ENCODE measurements at regions not wholly inside any gene's neighbourhood (a gene's known extent, or its start where the extent isn't known, plus 50 kb on each side); places are given as distances from the start of the nearest gene placed in this dataset.

DNA sequence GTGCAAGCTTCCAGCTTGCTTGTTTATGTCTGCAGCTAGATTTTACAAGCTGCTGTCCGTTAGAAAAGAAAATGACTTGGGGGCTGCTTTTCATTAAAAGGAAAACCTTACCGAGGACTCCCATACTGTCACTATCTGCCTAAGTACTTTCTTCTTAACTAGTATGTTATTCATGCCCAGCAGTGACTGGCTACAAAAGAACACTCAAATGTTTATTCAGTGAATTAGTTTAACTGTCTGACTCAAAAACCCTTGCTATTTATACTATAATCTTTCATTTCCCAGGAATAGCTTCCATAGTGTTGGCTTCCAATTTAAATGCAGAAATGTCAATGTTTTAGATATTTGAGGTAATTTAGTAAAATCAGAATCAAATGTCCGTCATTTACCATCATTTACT, 164.9 kb downstream of the DTHD1 start:
- no peak overlapping the region for H3K27ac Mint-ChIP-seq
- no peaks in the 10 kb centered on the region for H3K9me3 Mint-ChIP-seq
- ATAC-seq (no peak), DNase-seq (no peak)
- no peaks in the 10 kb centered on the region for H3K36me3 Mint-ChIP-seq
- no peak overlapping the region for H3K4me3 Mint-ChIP-seq
- peaks cover 5 to 28% (median 16%) of the 10 kb centered on the region in 5 donors for H3K27me3 Mint-ChIP-seq
- no peaks in the 10 kb centered on the region for H3K4me1 Mint-ChIP-seq
- POLR2A ChIA-PET, result no interaction called here

- H3K27me3 Mint-ChIP-seq, result peaks cover 0 to 7% (median 5%) of the 10 kb centered on the region in 5 donors
- peaks cover 0 to 6% (median 0%) of the 10 kb centered on the region in 9 donors for H3K9me3 Mint-ChIP-seq
- peaks cover 0 to 1% (median 0%) of the 10 kb centered on the region in 3 donors for H3K36me3 Mint-ChIP-seq
- H3K4me1 Mint-ChIP-seq, result no peaks in the 10 kb centered on the region
- DNase-seq (no peak), ATAC-seq (no peak)
- POLR2A ChIA-PET, result no interaction called here
- H3K4me3 Mint-ChIP-seq, result no peak overlapping the region
- H3K27ac Mint-ChIP-seq, result no peak overlapping the region
Measured at GRCh38 chr4:36461344-36461743, 179.9 kb downstream of the DTHD1 start.

GRCh38 chr4:36467670-36468069, 186.3 kb downstream of the DTHD1 start:
- Mint-ChIP-seq H3K36me3 (no peaks in the 10 kb centered on the region), H3K27ac (no peak overlapping the region), H3K9me3 (no peaks in the 10 kb centered on the region), H3K27me3 (peaks cover 5 to 28% (median 11%) of the 10 kb centered on the region in 5 donors), H3K4me3 (no peak overlapping the region), H3K4me1 (no peaks in the 10 kb centered on the region)
- DNase-seq (no peak), ATAC-seq (no peak)
- POLR2A ChIA-PET, result no interaction called here

DNA sequence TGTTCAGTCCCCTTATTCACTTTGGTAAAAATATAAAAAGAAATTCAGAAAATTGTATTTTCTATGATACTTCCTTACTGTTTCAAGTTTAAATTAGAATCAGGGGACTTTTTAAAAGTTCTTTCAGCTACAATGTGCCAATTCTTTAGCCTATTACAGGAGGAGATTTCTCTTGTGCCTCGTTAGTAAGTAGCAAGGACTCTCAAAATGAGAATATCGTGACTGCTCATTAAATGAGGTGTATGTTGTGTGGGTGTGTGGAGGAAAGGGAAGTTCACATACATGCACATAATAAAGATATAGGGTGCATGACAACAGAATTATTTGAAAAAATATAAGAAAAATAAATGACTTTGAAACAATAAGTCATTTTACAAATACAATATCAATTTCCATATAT, 190.5 kb downstream of the DTHD1 start:
- POLR2A ChIA-PET, result no interaction called here
- H3K36me3 Mint-ChIP-seq, result no peaks in the 10 kb centered on the region
- ATAC-seq (no peak), DNase-seq (no peak)
- no peak overlapping the region for H3K27ac Mint-ChIP-seq
- H3K4me1 Mint-ChIP-seq, result no peaks in the 10 kb centered on the region
- H3K9me3 Mint-ChIP-seq, result no peaks in the 10 kb centered on the region
- H3K27me3 Mint-ChIP-seq, result peaks cover 2 to 33% (median 9%) of the 10 kb centered on the region in 5 donors
- H3K4me3 Mint-ChIP-seq, result no peak overlapping the region

- Mint-ChIP-seq H3K9me3 (no peaks in the 10 kb centered on the region), H3K4me1 (no peaks in the 10 kb centered on the region), H3K27ac (no peak overlapping the region), H3K27me3 (peaks cover 5 to 24% (median 7%) of the 10 kb centered on the region in 5 donors), H3K4me3 (no peak overlapping the region), H3K36me3 (no peaks in the 10 kb centered on the region)
- DNase-seq (no peak), ATAC-seq (no peak)
- POLR2A ChIA-PET, result no interaction called here
Measured at GRCh38 chr4:36476135-36476534, 194.7 kb downstream of the DTHD1 start.

DNA sequence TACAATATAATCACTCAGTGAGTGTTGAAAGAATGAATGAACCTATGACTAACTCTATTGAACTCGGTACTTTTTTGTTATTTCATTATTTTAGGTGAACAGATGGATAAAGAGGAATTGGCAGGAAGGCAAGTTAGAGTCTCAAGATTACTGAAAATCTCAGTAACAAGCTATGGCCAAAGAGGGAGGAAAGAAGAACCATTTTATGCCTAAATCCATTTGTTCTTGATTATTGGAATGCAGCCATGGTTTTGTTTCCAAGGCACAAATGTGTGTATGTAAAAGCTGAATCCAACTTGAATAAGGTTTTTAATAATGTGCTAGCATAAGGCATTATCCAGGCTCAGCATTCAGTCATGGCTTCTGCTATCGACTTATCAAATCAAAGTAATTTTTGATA, 196.4 kb downstream of the DTHD1 start:
- H3K4me1 Mint-ChIP-seq, result no peaks in the 10 kb centered on the region
- no peak for ATAC-seq
- H3K27ac Mint-ChIP-seq, result no peak overlapping the region
- no peak for DNase-seq
- no peak overlapping the region for H3K4me3 Mint-ChIP-seq
- peaks cover 5 to 31% (median 10%) of the 10 kb centered on the region in 5 donors for H3K27me3 Mint-ChIP-seq
- H3K9me3 Mint-ChIP-seq, result no peaks in the 10 kb centered on the region
- POLR2A ChIA-PET, result no interaction called here
- no peaks in the 10 kb centered on the region for H3K36me3 Mint-ChIP-seq

- DNase-seq, result no peak
- H3K9me3 Mint-ChIP-seq, result peaks cover 0 to 8% (median 0%) of the 10 kb centered on the region in 9 donors
- peaks cover 1 to 12% (median 9%) of the 10 kb centered on the region in 5 donors for H3K27me3 Mint-ChIP-seq
- H3K27ac Mint-ChIP-seq, result no peak overlapping the region
- H3K4me3 Mint-ChIP-seq, result no peak overlapping the region
- ATAC-seq, result no peak
- H3K4me1 Mint-ChIP-seq, result no peaks in the 10 kb centered on the region
- POLR2A ChIA-PET, result no interaction called here
- no peaks in the 10 kb centered on the region for H3K36me3 Mint-ChIP-seq
Measured at GRCh38 chr4:36485885-36486284, 204.5 kb downstream of the DTHD1 start.

GRCh38 chr4:36489798-36490197, 208.4 kb downstream of the DTHD1 start:
- POLR2A ChIA-PET, result no interaction called here
- Mint-ChIP-seq H3K9me3 (peaks cover 0 to 8% (median 0%) of the 10 kb centered on the region in 9 donors), H3K27ac (no peak overlapping the region), H3K27me3 (peaks cover 0 to 4% (median 2%) of the 10 kb centered on the region in 5 donors), H3K36me3 (no peaks in the 10 kb centered on the region), H3K4me1 (no peaks in the 10 kb centered on the region), H3K4me3 (no peak overlapping the region)
- no peak for ATAC-seq
- DNase-seq, result no peak

- Mint-ChIP-seq H3K4me3 (no peak overlapping the region), H3K9me3 (peaks cover 0 to 5% (median 0%) of the 10 kb centered on the region in 9 donors), H3K4me1 (no peaks in the 10 kb centered on the region), H3K27ac (no peak overlapping the region), H3K36me3 (no peaks in the 10 kb centered on the region), H3K27me3 (peaks cover 0 to 4% (median 2%) of the 10 kb centered on the region in 5 donors)
- DNase-seq (no peak), ATAC-seq (no peak)
- POLR2A ChIA-PET, result no interaction called here
Measured at GRCh38 chr4:36492041-36492440, 210.6 kb downstream of the DTHD1 start.

GRCh38 chr4:36492590-36492989, 211.2 kb downstream of the DTHD1 start:
- no peaks in the 10 kb centered on the region for H3K4me1 Mint-ChIP-seq
- H3K27ac Mint-ChIP-seq, result no peak overlapping the region
- DNase-seq (no peak), ATAC-seq (no peak)
- no peak overlapping the region for H3K4me3 Mint-ChIP-seq
- H3K27me3 Mint-ChIP-seq, result peaks cover 0 to 4% (median 0%) of the 10 kb centered on the region in 5 donors
- peaks cover 0 to 2% (median 0%) of the 10 kb centered on the region in 9 donors for H3K9me3 Mint-ChIP-seq
- no peaks in the 10 kb centered on the region for H3K36me3 Mint-ChIP-seq
- POLR2A ChIA-PET, result no interaction called here

DNA sequence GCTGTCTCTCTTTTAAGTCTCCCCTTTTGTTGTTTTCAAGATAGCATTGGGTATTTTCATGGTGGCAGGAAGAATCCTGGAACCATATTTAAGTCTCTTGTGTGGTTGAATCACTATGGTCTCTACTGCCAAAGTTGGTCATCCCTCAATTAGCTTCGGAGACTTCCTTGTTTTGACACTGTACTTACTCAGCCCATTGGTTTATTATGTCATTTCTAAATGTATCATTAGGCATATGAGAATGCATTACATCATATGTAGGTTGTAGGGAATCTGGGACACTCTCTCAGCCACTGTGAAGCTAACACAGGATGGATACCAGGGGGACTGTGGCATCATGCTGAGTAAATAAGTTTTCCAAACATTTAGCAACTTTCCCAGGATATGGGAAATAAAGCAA, 211.8 kb downstream of the DTHD1 start:
- H3K4me1 Mint-ChIP-seq, result no peaks in the 10 kb centered on the region

DNA sequence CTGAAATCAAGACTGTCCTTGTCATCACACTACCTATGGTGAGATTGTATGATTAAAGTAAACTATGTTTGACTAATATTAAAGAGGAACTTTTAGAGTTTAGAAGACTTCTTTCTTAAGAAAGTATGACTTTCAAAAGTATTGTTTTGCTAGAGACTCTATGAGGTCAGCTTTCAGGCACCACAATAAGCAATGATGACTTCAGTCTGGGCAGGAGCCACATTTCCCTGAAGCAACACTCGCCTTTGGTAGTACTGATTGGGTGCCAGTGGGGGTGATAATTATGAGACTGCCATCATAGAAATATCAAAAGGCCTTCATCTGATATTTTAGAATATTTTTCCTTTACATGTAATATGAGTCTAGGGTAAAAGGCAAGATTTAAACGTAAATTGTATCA, 212.6 kb downstream of the DTHD1 start:
- DNase-seq (no peak), ATAC-seq (no peak)
- POLR2A ChIA-PET, result no interaction called here
- Mint-ChIP-seq H3K36me3 (no peaks in the 10 kb centered on the region), H3K4me3 (no peak overlapping the region), H3K4me1 (no peaks in the 10 kb centered on the region), H3K27me3 (peaks cover 0 to 4% (median 0%) of the 10 kb centered on the region in 5 donors), H3K27ac (no peak overlapping the region), H3K9me3 (peaks cover 0 to 2% (median 0%) of the 10 kb centered on the region in 9 donors)

More for the DNA sequence above, 211.8 kb downstream of the DTHD1 start:
- peaks cover 0 to 2% (median 0%) of the 10 kb centered on the region in 9 donors for H3K9me3 Mint-ChIP-seq
- DNase-seq (no peak), ATAC-seq (no peak)
- no peak overlapping the region for H3K4me3 Mint-ChIP-seq
- H3K36me3 Mint-ChIP-seq, result no peaks in the 10 kb centered on the region
- H3K27me3 Mint-ChIP-seq, result peaks cover 0 to 4% (median 0%) of the 10 kb centered on the region in 5 donors
- POLR2A ChIA-PET, result no interaction called here
- H3K27ac Mint-ChIP-seq, result no peak overlapping the region

DNA sequence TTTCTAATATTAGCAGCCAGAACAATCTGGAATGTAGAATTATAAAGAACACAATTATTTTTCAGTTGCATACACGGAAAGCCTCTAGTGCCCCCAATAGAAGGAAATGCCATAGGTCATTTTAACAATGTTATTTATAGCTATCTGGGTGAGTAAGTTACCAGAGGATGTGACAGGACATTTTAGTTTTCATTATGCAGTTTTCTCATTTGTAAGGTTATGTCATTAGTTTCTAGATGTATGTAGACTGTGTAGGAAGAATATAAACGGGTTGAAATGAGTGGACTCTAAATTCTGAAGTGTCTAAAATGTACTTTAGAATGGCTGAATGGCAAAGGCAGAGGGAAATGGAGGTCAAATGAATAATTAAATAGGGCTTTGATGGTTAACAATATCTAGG, 213.3 kb downstream of the DTHD1 start:
- Mint-ChIP-seq H3K36me3 (no peaks in the 10 kb centered on the region), H3K4me3 (no peak overlapping the region), H3K27me3 (peaks cover 0 to 4% (median 0%) of the 10 kb centered on the region in 5 donors), H3K9me3 (peaks cover 0 to 2% (median 0%) of the 10 kb centered on the region in 9 donors), H3K27ac (no peak overlapping the region), H3K4me1 (no peaks in the 10 kb centered on the region)
- ATAC-seq (no peak), DNase-seq (no peak)
- POLR2A ChIA-PET, result no interaction called here

GRCh38 chr4:36502350-36502749, 220.9 kb downstream of the DTHD1 start:
- ATAC-seq, result no peak
- H3K27me3 Mint-ChIP-seq, result peaks cover 0 to 13% (median 4%) of the 10 kb centered on the region in 5 donors

More at GRCh38 chr4:36502350-36502749, 220.9 kb downstream of the DTHD1 start:
- POLR2A ChIA-PET, result no interaction called here
- H3K4me3 Mint-ChIP-seq, result no peak overlapping the region
- no peak for DNase-seq
- H3K9me3 Mint-ChIP-seq, result peaks cover 0 to 4% (median 0%) of the 10 kb centered on the region in 9 donors
- no peaks in the 10 kb centered on the region for H3K36me3 Mint-ChIP-seq
- no peak overlapping the region for H3K27ac Mint-ChIP-seq
- no peaks in the 10 kb centered on the region for H3K4me1 Mint-ChIP-seq

Measured in naive thymus-derived CD8-positive, alpha-beta T cell (primary cell).